Caco-2 (cell line): ENCODE measurements at regions not wholly inside any gene's neighbourhood (a gene's known extent, or its start where the extent isn't known, plus 50 kb on each side); places are given as distances from the start of the nearest gene placed in this dataset.

Source experiments
- BruUV-seq: library from RNA; stranded (reverse); fragments of 400-500 nt; replicated peaks from 2 replicates; lab custom pipeline; 2021; lab: Mats Ljungman, UMichigan
- CTCF ChIA-PET: fragments of 300-600 bp; sonication (Branson Sonifier 250); formaldehyde crosslinking; loops from one replicate; lab custom pipeline; 2022; ENCODE audit warnings: antibody characterized with exemption; lab: Charles Lee
- POLR2A ChIA-PET: fragments of 300-600 bp; sonication (Branson Sonifier 250); formaldehyde crosslinking; loops from one replicate; lab custom pipeline; 2022; ENCODE audit warnings: antibody characterized with exemption; lab: Charles Lee
- DNase-seq, 2 experiments: peaks; one replicate each; pipeline versions ENCODE4 v3.0.0 to v3.0.0-alpha.2; 2020 to 2022
- H3K27me3 ChIP-seq: replicated peaks from 2 replicates; pipeline ENCODE4 v1.6.0; 2011; ENCODE audit warnings: low read length; ENCODE audit not compliant: control insufficient read depth, insufficient read depth
- H3K36me3 ChIP-seq: 2 replicates; pipeline ENCODE4 v1.5.1; 2011; ENCODE audit warnings: low read length; ENCODE audit not compliant: control insufficient read depth, insufficient read depth
- H3K4me1 ChIP-seq: fragments of 250-450 bp; sonication (Bioruptor Pico); 2 replicates; pipeline ENCODE4 v1.5.1; 2020; ENCODE audit warnings: mild to moderate bottlenecking
- H3K4me3 ChIP-seq: 2 replicates; pipeline ENCODE4 v1.5.1; 2011; ENCODE audit warnings: low read depth, mild to moderate bottlenecking, control low read depth, low read length
- H3K9me3 ChIP-seq: fragments of 250-450 bp; sonication (Bioruptor Pico); 2 replicates; pipeline ENCODE4 v1.5.1; 2020; ENCODE audit warnings: mild to moderate bottlenecking, moderate library complexity
- H3K27ac Mint-ChIP-seq: one replicate; pipeline ENCODE4 v1.8.0; 2022; ENCODE audit warnings: mixed read lengths; ENCODE audit not compliant: unreplicated experiment
- H3K27me3 Mint-ChIP-seq: one replicate; pipeline ENCODE4 v1.8.0; 2022; ENCODE audit warnings: mixed read lengths; ENCODE audit not compliant: insufficient read depth, unreplicated experiment
- H3K36me3 Mint-ChIP-seq: one replicate; pipeline ENCODE4 v1.8.0; 2022; ENCODE audit warnings: mild to moderate bottlenecking, mixed read lengths; ENCODE audit not compliant: insufficient read depth, unreplicated experiment
- H3K4me1 Mint-ChIP-seq: one replicate; pipeline ENCODE4 v1.8.0; 2022; ENCODE audit warnings: low read depth, mixed read lengths; ENCODE audit not compliant: unreplicated experiment
- H3K4me3 Mint-ChIP-seq: one replicate; pipeline ENCODE4 v1.8.0; 2022; ENCODE audit warnings: mild to moderate bottlenecking, moderate library complexity, mixed read lengths; ENCODE audit not compliant: unreplicated experiment
- H3K9me3 Mint-ChIP-seq: one replicate; pipeline ENCODE4 v1.8.0; 2022; ENCODE audit warnings: mixed read lengths; ENCODE audit not compliant: unreplicated experiment
- CTCF ChIP-seq, 2 experiments: fragments of 200-600 bp in 1 of 2; IDR thresholded peaks; 1 replicate in 1 of 2; 2 replicates in 1 of 2; pipeline versions ENCODE4 v1.5.1 to v1.8.0; 2011 to 2022; ENCODE audit warnings: antibody characterized with exemption in 1 of 2, control low read depth in 1 of 2, inconsistent platforms in 1 of 2, low read depth in 1 of 2, low read length in 1 of 2, mild to moderate bottlenecking in 1 of 2, moderate library complexity in 1 of 2; ENCODE audit not compliant: insufficient read depth in 1 of 2, severe bottlenecking in 1 of 2, unreplicated experiment in 1 of 2
- intact Hi-C: fragments of 100-400 bp; cut with micrococcal nuclease; formaldehyde crosslinking; loops from one replicate; pipeline ENCODE4 v1.10.0; 2022; ENCODE audit not compliant: unreplicated experiment

DNA sequence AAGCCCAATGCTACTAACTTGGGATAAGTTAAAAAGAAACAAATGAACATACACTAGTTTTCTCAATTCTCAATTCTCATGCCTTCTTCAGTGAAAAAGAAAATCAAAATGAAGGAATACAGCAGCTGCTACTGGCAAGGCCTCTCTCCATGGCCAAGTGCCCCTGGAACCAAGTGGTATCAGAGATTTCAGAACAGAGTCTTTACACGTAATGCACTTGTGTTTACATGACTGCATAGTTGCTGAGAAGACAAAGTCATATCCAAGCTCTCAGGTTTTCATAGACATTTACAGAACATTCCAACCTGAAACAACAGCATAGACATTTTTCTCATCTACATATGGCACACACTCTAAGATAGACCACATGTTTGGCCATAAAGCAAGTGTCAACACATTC, 789.9 kb downstream of the CBLN2 start:
- Mint-ChIP-seq H3K9me3 (no peaks in the 10 kb centered on the region), H3K27ac (no peak overlapping the region), H3K4me3 (no peak overlapping the region), H3K27me3 (no peaks in the 10 kb centered on the region), H3K36me3 (no peaks in the 10 kb centered on the region), H3K4me1 (no peaks in the 10 kb centered on the region)
- BruUV-seq, result no TSS peak
- Histone ChIP-seq H3K4me3 (no peak overlapping the region), H3K4me1 (no peaks in the 10 kb centered on the region), H3K27me3 (no peaks in the 10 kb centered on the region), H3K36me3 (no peaks in the 10 kb centered on the region), H3K9me3 (no peaks in the 10 kb centered on the region)
- POLR2A ChIA-PET, result no interaction called here
- no peak for DNase-seq
- CTCF ChIA-PET, result no interaction called here
- no peak for TF ChIP-seq CTCF (IDR thresholded peaks at IDR 0.05; ENCODE audit: insufficient read depth in 1 of 2, low read depth in 1 of 2, low read length in 1 of 2, severe bottlenecking in 1 of 2, unreplicated experiment in 1 of 2)
- intact Hi-C loops, result no loop called here

GRCh38 chr18:71743634-71744033, 800.5 kb downstream of the CBLN2 start:
- no peak for TF ChIP-seq CTCF (IDR thresholded peaks at IDR 0.05; ENCODE audit: insufficient read depth in 1 of 2, low read depth in 1 of 2, low read length in 1 of 2, severe bottlenecking in 1 of 2, unreplicated experiment in 1 of 2)
- H3K4me3 ChIP-seq, result no peak overlapping the region
- intact Hi-C loops, result no loop called here
- Mint-ChIP-seq H3K27me3 (no peaks in the 10 kb centered on the region), H3K4me1 (no peaks in the 10 kb centered on the region), H3K9me3 (no peaks in the 10 kb centered on the region), H3K4me3 (no peak overlapping the region), H3K36me3 (no peaks in the 10 kb centered on the region), H3K27ac (no peak overlapping the region)
- H3K27me3 ChIP-seq, result no peaks in the 10 kb centered on the region
- H3K36me3 ChIP-seq, result no peaks in the 10 kb centered on the region
- no peaks in the 10 kb centered on the region for H3K9me3 ChIP-seq
- no peaks in the 10 kb centered on the region for H3K4me1 ChIP-seq
- no TSS peak for BruUV-seq
- DNase-seq, result no peak
- CTCF ChIA-PET, result no interaction called here
- POLR2A ChIA-PET, result no interaction called here

DNA sequence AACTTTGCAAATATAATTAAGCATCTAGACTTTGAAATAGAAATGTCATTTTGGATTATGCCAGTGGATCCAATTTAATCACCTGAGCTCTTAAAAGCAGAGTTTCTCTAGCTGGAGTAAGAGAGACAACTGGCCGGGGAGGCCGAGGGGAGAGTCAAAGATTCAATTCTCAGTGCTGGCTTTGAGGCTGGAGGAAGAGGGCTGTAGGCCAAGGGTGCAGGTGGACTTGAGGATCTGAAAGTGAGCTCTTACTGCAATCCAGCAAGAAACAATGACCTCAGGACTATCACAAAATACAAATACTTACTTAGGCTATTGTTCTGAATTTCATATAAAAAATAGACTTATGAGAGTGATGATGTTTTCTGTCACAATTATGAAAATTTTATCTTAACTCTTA, 814.5 kb downstream of the CBLN2 start:
- Histone ChIP-seq H3K36me3 (no peaks in the 10 kb centered on the region), H3K27me3 (no peaks in the 10 kb centered on the region), H3K9me3 (no peaks in the 10 kb centered on the region), H3K4me1 (no peaks in the 10 kb centered on the region), H3K4me3 (no peak overlapping the region)
- DNase-seq, result no peak
- POLR2A ChIA-PET, result no interaction called here
- H3K4me3 Mint-ChIP-seq, result no peak overlapping the region
- H3K4me1 Mint-ChIP-seq, result no peaks in the 10 kb centered on the region
- intact Hi-C loops, result no loop called here
- CTCF ChIA-PET, result no interaction called here
- no peaks in the 10 kb centered on the region for H3K36me3 Mint-ChIP-seq
- no peak for TF ChIP-seq CTCF (IDR thresholded peaks at IDR 0.05; ENCODE audit: insufficient read depth in 1 of 2, low read depth in 1 of 2, low read length in 1 of 2, severe bottlenecking in 1 of 2, unreplicated experiment in 1 of 2)
- no TSS peak for BruUV-seq
- no peaks in the 10 kb centered on the region for H3K27me3 Mint-ChIP-seq
- H3K9me3 Mint-ChIP-seq, result no peaks in the 10 kb centered on the region
- no peak overlapping the region for H3K27ac Mint-ChIP-seq
